K562 (cell line): ENCODE measurements at regions not wholly inside any gene's neighbourhood (a gene's known extent, or its start where the extent isn't known, plus 50 kb on each side); places are given as distances from the start of the nearest gene placed in this dataset.

Experiments
- ATAC-seq: fragments of 200-7000 bp; cut with Tn5 transposase; 3 replicates; pipeline ENCODE4 v1.9.1; 2020; ENCODE audit warnings: moderate library complexity
- BruUV-seq: library from RNA; stranded (reverse); fragments of 400-500 nt; replicated peaks from 2 replicates; lab custom pipeline; 2021; lab: Mats Ljungman, UMichigan
- CTCF ChIA-PET: fragments of 300-600 bp; formaldehyde crosslinking; extraction: SDS; loops from one replicate; lab custom pipeline; 2021; ENCODE audit warnings: low intra/inter-chr PET ratio; lab: Yijun Ruan, JAX
- POLR2A ChIA-PET: fragments of 300-600, 350-650 bp; sonication (Branson Sonifier 250); formaldehyde crosslinking; extraction: SDS; loops from one replicate; lab custom pipeline; 2021; ENCODE audit warnings: antibody characterized with exemption, inconsistent platforms; lab: Yijun Ruan, JAX
- DNase-seq, 4 experiments: peaks; one replicate each; pipeline versions ENCODE4 v3.0.0 to v3.0.0-alpha.2; 2011 to 2018; ENCODE audit warnings: low spot score in 3 of 4, mixed read lengths in 3 of 4; ENCODE audit errors: extremely low read depth in 1 of 4
- FAIRE-seq: peaks from 2 replicates; lab custom pipeline; 2011; peaks lifted over from hg19 to GRCh38; lab: Jason Lieb, UNC
- H2AFZ ChIP-seq: 2 replicates; pipeline ENCODE4 v1.6.0; 2011; ENCODE audit warnings: low read depth, low read length, control low read depth, inconsistent platforms
- H3K27ac ChIP-seq: fragments of 200-600 bp; 3 replicates; pipeline ENCODE4 v1.8.0; 2011; ENCODE audit warnings: low read depth, mild to moderate bottlenecking, control low read depth, inconsistent platforms, low read length, moderate library complexity, mixed read lengths; ENCODE audit errors: extremely low read depth
- H3K27me3 ChIP-seq, 2 experiments: fragments of 300-600 bp in 1 of 2; 2 replicates in 1 of 2; 3 replicates in 1 of 2; pipeline versions ENCODE4 v1.6.0 to v1.8.0; 2011; ENCODE audit warnings: inconsistent platforms in 2 of 2, low read length in 2 of 2, mild to moderate bottlenecking in 1 of 2, mixed read lengths in 1 of 2, moderate library complexity in 1 of 2; ENCODE audit not compliant: control insufficient read depth in 2 of 2, insufficient read depth in 2 of 2
- H3K36me3 ChIP-seq: fragments of 300-600 bp; 3 replicates; pipeline ENCODE4 v1.8.0; 2011; ENCODE audit warnings: mild to moderate bottlenecking, low read length, inconsistent platforms; ENCODE audit not compliant: control insufficient read depth, insufficient read depth
- H3K4me1 ChIP-seq, 2 experiments: fragments of 200-600 bp in 1 of 2; replicated peaks in 1 of 2; 2 replicates in 1 of 2; 3 replicates in 1 of 2; pipeline versions ENCODE4 v1.5.1 to v1.8.0; 2011; ENCODE audit warnings: inconsistent platforms in 2 of 2, low read length in 2 of 2, mild to moderate bottlenecking in 1 of 2, mixed read lengths in 1 of 2, moderate library complexity in 1 of 2; ENCODE audit not compliant: control insufficient read depth in 2 of 2, insufficient read depth in 2 of 2
- H3K4me2 ChIP-seq: 2 replicates; pipeline ENCODE4 v1.6.1; 2011; ENCODE audit warnings: low read length, control low read depth, inconsistent platforms, mixed read lengths; ENCODE audit not compliant: insufficient read depth
- H3K4me3 ChIP-seq: fragments of 200-600 bp; sonication (generic), shearing (Covaris generic); 2 replicates; pipeline ENCODE4 v1.5.1; 2016; ENCODE audit warnings: control low read depth, inconsistent platforms
- H3K79me2 ChIP-seq: fragments of 200-600 bp; 3 replicates; pipeline ENCODE4 v1.8.0; 2011; ENCODE audit warnings: low read length, inconsistent platforms; ENCODE audit not compliant: control insufficient read depth, insufficient read depth
- H3K9ac ChIP-seq, 2 experiments: 2 replicates each; pipeline versions ENCODE4 v1.6.0 to v1.6.1; 2011; ENCODE audit warnings: low read depth in 2 of 2, low read length in 2 of 2, control low read depth in 1 of 2, inconsistent platforms in 1 of 2, mild to moderate bottlenecking in 1 of 2, mixed read lengths in 1 of 2; ENCODE audit not compliant: insufficient read depth in 1 of 2
- H3K9me1 ChIP-seq: one replicate; pipeline ENCODE4 v1.6.0; 2011; ENCODE audit warnings: inconsistent platforms, mild to moderate bottlenecking, low read length, moderate library complexity; ENCODE audit not compliant: control insufficient read depth, insufficient read depth
- H3K9me3 ChIP-seq: replicated peaks from 2 replicates; pipeline ENCODE4 v1.5.1; 2011; ENCODE audit warnings: low read depth, low read length, inconsistent platforms; ENCODE audit not compliant: control insufficient read depth, insufficient read depth
- H4K20me1 ChIP-seq: replicated peaks from 2 replicates; pipeline ENCODE4 v1.6.1; 2011; ENCODE audit warnings: low read length, inconsistent platforms, mixed read lengths; ENCODE audit not compliant: control insufficient read depth, insufficient read depth
- ARID1B ChIP-seq: fragments of 450-650 bp; IDR thresholded peaks from 2 replicates; pipeline ENCODE4 v1.6.1; 2016; ENCODE audit warnings: antibody characterized with exemption, mild to moderate bottlenecking, inconsistent platforms
- ELK3 ChIP-seq: fragments of 450-650 bp; formaldehyde crosslinking; IDR thresholded peaks from 2 replicates; pipeline ENCODE4 v1.4.0; 2020; ENCODE audit warnings: mild to moderate bottlenecking
- HES1 ChIP-seq: fragments of 450-650 bp; IDR thresholded peaks from 2 replicates; pipeline ENCODE4 v1.6.1; 2016; ENCODE audit warnings: low read depth, mild to moderate bottlenecking, moderate library complexity
- HEY1 ChIP-seq: fragments of 250-450 bp; sonication (Bioruptor Pico); IDR thresholded peaks from 2 replicates; pipeline ENCODE4 v1.5.0; 2020; ENCODE audit warnings: mild to moderate bottlenecking, moderate library complexity, borderline replicate concordance
- HOMEZ ChIP-seq: fragments of 250-450 bp; sonication (Bioruptor Pico); IDR thresholded peaks from 2 replicates; pipeline ENCODE4 v1.4.0; 2020; ENCODE audit warnings: mild to moderate bottlenecking, moderate library complexity
- KLF10 ChIP-seq: fragments of 250-450 bp; sonication (Bioruptor Pico); IDR thresholded peaks from 2 replicates; pipeline ENCODE4 v1.6.1; 2021; ENCODE audit warnings: matching md5 sums
- MCM5 ChIP-seq: fragments of 450-650 bp; IDR thresholded peaks from 2 replicates; pipeline ENCODE4 v1.6.1; 2016; ENCODE audit warnings: low read depth
- RBFOX2 ChIP-seq: fragments of 200-400 bp; formaldehyde crosslinking; IDR thresholded peaks from 2 replicates; pipeline ENCODE4 v1.6.1; 2017; ENCODE audit warnings: low read depth, mild to moderate bottlenecking, low read length, moderate library complexity
- TAF9B ChIP-seq: fragments of 450-650 bp; IDR thresholded peaks from 2 replicates; pipeline ENCODE4 v1.6.1; 2018; ENCODE audit warnings: mild to moderate bottlenecking; ENCODE audit not compliant: partially characterized antibody
- ZNF175 ChIP-seq: fragments of 200-800 bp; sonication (Bioruptor generic); IDR thresholded peaks from 2 replicates; pipeline ENCODE4 v1.6.1; 2016; ENCODE audit warnings: low read depth, mild to moderate bottlenecking, missing genetic modification characterization, missing compliant biosample characterization
- WGBS: fragments of 100-300 bp; shearing (Covaris generic); methylation state at CpG from one replicate; pipeline ENCODE4 v1.1.6; 2016; ENCODE audit warnings: low coverage, mixed read lengths; ENCODE audit not compliant: insufficient coverage; ENCODE audit errors: missing lambda C conversion rate; 5-methylcytosine and 5-hydroxymethylcytosine counted together
- in situ Hi-C: fragments of 300-500 bp; cut with MboI; formaldehyde crosslinking; loops from 4 replicates; pipeline ENCODE4 v1.15.0; 2018; ENCODE audit warnings: inconsistent platforms, mixed read lengths
- intact Hi-C: fragments of 100-400 bp; cut with micrococcal nuclease; formaldehyde crosslinking; loops from 2 replicates; pipeline ENCODE4 v1.14.2; 2022
- TF ChIP-seq, protein P1 (sequence below): fragments of 450-650 bp; formaldehyde crosslinking; IDR thresholded peaks from 2 replicates; pipeline ENCODE4 v1.4.0; 2020; ENCODE audit warnings: mild to moderate bottlenecking, moderate library complexity

DNA sequence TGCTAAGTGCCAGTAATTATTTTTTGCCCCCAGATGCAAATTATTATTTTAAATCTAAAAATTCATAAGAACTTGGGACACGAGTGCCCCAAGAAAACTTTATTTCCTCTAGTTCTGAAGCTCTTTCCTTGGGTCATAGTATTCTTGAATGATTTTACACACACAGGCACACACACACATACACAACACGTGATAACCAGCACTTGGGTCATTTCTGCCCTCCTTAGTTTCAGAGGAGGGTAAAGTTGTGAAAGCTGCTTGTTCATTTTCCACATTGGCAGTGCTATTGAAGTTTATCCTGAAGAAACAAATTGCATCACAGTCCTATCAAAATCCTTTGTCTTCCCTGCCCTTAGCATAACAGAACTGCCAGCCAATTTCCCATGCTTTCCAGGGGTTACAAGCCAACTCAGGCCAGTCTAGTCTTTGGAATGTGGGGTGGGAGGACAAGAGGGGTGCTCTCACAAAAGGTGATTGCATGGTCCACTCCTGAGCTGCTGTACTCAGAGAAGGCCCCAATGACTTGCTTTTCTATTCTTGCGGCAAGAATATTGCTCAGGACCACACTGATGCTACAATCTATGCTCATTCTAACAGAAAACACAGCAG lies 98.5 kb upstream of the POGK start:
- no peak for TF ChIP-seq ARID1B
- no peak for TF ChIP-seq KLF10 (CRISPR knock-in tag)
- no peak for TF ChIP-seq ELK3
- no peak for TF ChIP-seq RBFOX2
- no peak for TF ChIP-seq HES1
- TF ChIP-seq, protein P1, sequence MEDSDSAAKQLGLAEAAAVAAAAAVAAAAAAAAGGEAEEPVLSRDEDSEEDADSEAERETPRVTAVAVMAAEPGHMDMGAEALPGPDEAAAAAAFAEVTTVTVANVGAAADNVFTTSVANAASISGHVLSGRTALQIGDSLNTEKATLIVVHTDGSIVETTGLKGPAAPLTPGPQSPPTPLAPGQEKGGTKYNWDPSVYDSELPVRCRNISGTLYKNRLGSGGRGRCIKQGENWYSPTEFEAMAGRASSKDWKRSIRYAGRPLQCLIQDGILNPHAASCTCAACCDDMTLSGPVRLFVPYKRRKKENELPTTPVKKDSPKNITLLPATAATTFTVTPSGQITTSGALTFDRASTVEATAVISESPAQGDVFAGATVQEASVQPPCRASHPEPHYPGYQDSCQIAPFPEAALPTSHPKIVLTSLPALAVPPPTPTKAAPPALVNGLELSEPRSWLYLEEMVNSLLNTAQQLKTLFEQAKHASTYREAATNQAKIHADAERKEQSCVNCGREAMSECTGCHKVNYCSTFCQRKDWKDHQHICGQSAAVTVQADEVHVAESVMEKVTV, result no peak
- no peak for TF ChIP-seq ZNF175 (CRISPR knock-in tag)
- no peak for TF ChIP-seq MCM5
- no peak for TF ChIP-seq TAF9B
- no peak for TF ChIP-seq HOMEZ (CRISPR knock-in tag)
- no peak for TF ChIP-seq HEY1 (CRISPR knock-in tag)
- 44% methylated on average over 3 of the region's 3 CpGs for WGBS
- intact Hi-C loops (no loop called here), in situ Hi-C loops (no loop called here)
- Histone ChIP-seq H3K4me2 (no peak overlapping the region), H2AFZ (no peak overlapping the region), H3K27me3 (no peaks in the 10 kb centered on the region), H3K4me1 (no peaks in the 10 kb centered on the region), H3K36me3 (no peaks in the 10 kb centered on the region), H3K9me3 (peaks cover 5% of the 10 kb centered on the region; the same call in 1 of the 2 replicates), H4K20me1 (no peaks in the 10 kb centered on the region), H3K9ac (no peak overlapping the region), H3K4me3 (no peak overlapping the region), H3K9me1 (no peaks in the 10 kb centered on the region), H3K79me2 (no peaks in the 10 kb centered on the region), H3K27ac (no peak overlapping the region)
- DNase-seq (no peak), FAIRE-seq (no peak), ATAC-seq (peak; percentile 43; the same call in 2 of the 3 replicates)
- CTCF ChIA-PET, result no interaction called here
- POLR2A ChIA-PET, result interaction anchor here (0.6 kb wide), 1 partner anchor 15 kb away, joined by 3 read pairs; no protein-coding TSS in a partner anchor
- no TSS peak for BruUV-seq
